Breast epithelium (tissue), 4 donors: ENCODE measurements at regions not wholly inside any gene's neighbourhood (a gene's known extent, or its start where the extent isn't known, plus 50 kb on each side); places are given as distances from the start of the nearest gene placed in this dataset.

Source experiments
- DNase-seq, 2 donors: peaks; one replicate each; pipeline ENCODE4 v3.0.0-alpha.2; 2019; ENCODE audit warnings: low spot score in 2 of 2
- H3K27ac ChIP-seq, 2 donors: fragments of 200-600 bp; sonication (generic) in 1 of 2; one replicate each; pipeline ENCODE4 v1.5.1; 2016 to 2019; ENCODE audit warnings: mild to moderate bottlenecking in 1 of 2
- H3K27me3 ChIP-seq, 2 donors: fragments of 200-600 bp; sonication (generic) in 1 of 2; one replicate each; pipeline versions ENCODE4 v1.5.1 to v1.6.0; 2017 to 2019; ENCODE audit warnings: control low read depth in 1 of 2, mild to moderate bottlenecking in 1 of 2
- H3K36me3 ChIP-seq: fragments of 200-600 bp; one replicate; pipeline ENCODE4 v1.5.1; 2019
- H3K4me1 ChIP-seq, 2 donors: fragments of 200-600 bp; sonication (generic); one replicate each; pipeline ENCODE4 v1.5.1; 2016 to 2019; ENCODE audit warnings: control low read depth in 1 of 2
- H3K4me3 ChIP-seq, 3 donors: fragments of 200-600 bp; sonication (generic); 1 replicate in 2 of 3; 2 replicates in 1 of 3; pipeline ENCODE4 v1.5.1; 2016 to 2019; ENCODE audit warnings: mild to moderate bottlenecking in 3 of 3, moderate library complexity in 2 of 3
- H3K9me3 ChIP-seq, 2 donors: fragments of 200-600 bp; sonication (generic) in 1 of 2; one replicate each; pipeline ENCODE4 v1.5.1; 2016 to 2019; ENCODE audit warnings: control low read depth in 1 of 2
- CTCF ChIP-seq, 3 donors: fragments of 450-650 bp; IDR thresholded peaks; one replicate each; pipeline ENCODE4 v1.5.1; 2016 to 2017; ENCODE audit warnings: antibody characterized with exemption in 3 of 3, mild to moderate bottlenecking in 3 of 3, moderate library complexity in 3 of 3
- POLR2A ChIP-seq: fragments of 450-650 bp; IDR thresholded peaks from one replicate; pipeline ENCODE4 v1.6.1; 2016; ENCODE audit warnings: antibody characterized with exemption, mild to moderate bottlenecking, moderate library complexity
- POLR2AphosphoS5 ChIP-seq, 3 donors: sonication (generic); formaldehyde crosslinking; IDR thresholded peaks; one replicate each; pipeline ENCODE4 v1.6.1; 2017; ENCODE audit warnings: antibody characterized with exemption in 3 of 3
- intact Hi-C: fragments of 100-400 bp; cut with DNase I; formaldehyde crosslinking; loops from one replicate; pipeline ENCODE4 v1.15.1; 2023; ENCODE audit warnings: low total_unique reads

- TF ChIP-seq POLR2AphosphoS5 (IDR thresholded peaks at IDR 0.05), result no peak
- no peak for TF ChIP-seq CTCF (IDR thresholded peaks at IDR 0.05)
- no peak for TF ChIP-seq POLR2A
- H3K9me3 ChIP-seq, result no peaks in the 10 kb centered on the region
- no peaks in the 10 kb centered on the region for H3K36me3 ChIP-seq
- DNase-seq, result no peak
- intact Hi-C loops, result no loop called here
- H3K27me3 ChIP-seq, result no peaks in the 10 kb centered on the region
- no peak overlapping the region for H3K4me3 ChIP-seq
- H3K4me1 ChIP-seq, result no peaks in the 10 kb centered on the region
- no peak overlapping the region for H3K27ac ChIP-seq
Measured at GRCh38 chr4:107317611-107318010, 281.5 kb upstream of the DKK2 start.

GRCh38 chr4:107315584-107315983, 279.5 kb upstream of the DKK2 start:
- no peak overlapping the region for H3K4me3 ChIP-seq
- no peaks in the 10 kb centered on the region for H3K9me3 ChIP-seq
- H3K4me1 ChIP-seq, result no peaks in the 10 kb centered on the region
- H3K27ac ChIP-seq, result no peak overlapping the region
- H3K27me3 ChIP-seq, result no peaks in the 10 kb centered on the region
- TF ChIP-seq POLR2AphosphoS5 (IDR thresholded peaks at IDR 0.05), result no peak
- no peak for TF ChIP-seq CTCF (IDR thresholded peaks at IDR 0.05)
- TF ChIP-seq POLR2A, result no peak
- no peaks in the 10 kb centered on the region for H3K36me3 ChIP-seq
- intact Hi-C loops, result no loop called here
- no peak for DNase-seq

GRCh38 chr4:107314156-107314555, 278.0 kb upstream of the DKK2 start:
- Histone ChIP-seq H3K27ac (no peak overlapping the region), H3K36me3 (no peaks in the 10 kb centered on the region), H3K4me3 (no peak overlapping the region), H3K27me3 (no peaks in the 10 kb centered on the region), H3K9me3 (no peaks in the 10 kb centered on the region), H3K4me1 (no peaks in the 10 kb centered on the region)
- intact Hi-C loops, result loop anchor here (5.0 kb wide), 1 partner anchor 237 kb away; no protein-coding TSS in a partner anchor
- no peak for DNase-seq
- TF ChIP-seq POLR2A (no peak), CTCF (IDR thresholded peaks at IDR 0.05) (no peak)

- no peak for DNase-seq
- Histone ChIP-seq H3K4me3 (no peak overlapping the region), H3K4me1 (no peaks in the 10 kb centered on the region), H3K27ac (no peak overlapping the region), H3K9me3 (no peaks in the 10 kb centered on the region), H3K36me3 (no peaks in the 10 kb centered on the region), H3K27me3 (no peaks in the 10 kb centered on the region)
- intact Hi-C loops, result loop anchor here (5.0 kb wide), 1 partner anchor 235 kb away; no protein-coding TSS in a partner anchor
- TF ChIP-seq POLR2AphosphoS5 (IDR thresholded peaks at IDR 0.05), result no peak
- no peak for TF ChIP-seq CTCF (IDR thresholded peaks at IDR 0.05)
- TF ChIP-seq POLR2A, result no peak
Measured at GRCh38 chr4:107312366-107312765, 276.3 kb upstream of the DKK2 start.

- Histone ChIP-seq H3K27me3 (no peaks in the 10 kb centered on the region), H3K27ac (no peak overlapping the region), H3K4me3 (no peak overlapping the region), H3K36me3 (no peaks in the 10 kb centered on the region), H3K9me3 (no peaks in the 10 kb centered on the region), H3K4me1 (no peaks in the 10 kb centered on the region)
- DNase-seq, result no peak
- TF ChIP-seq POLR2AphosphoS5 (IDR thresholded peaks at IDR 0.05), result no peak
- no peak for TF ChIP-seq CTCF (IDR thresholded peaks at IDR 0.05)
- no peak for TF ChIP-seq POLR2A
- intact Hi-C loops, result loop anchor here (5.0 kb wide), 1 partner anchor 617 kb away; no protein-coding TSS in a partner anchor
Measured at GRCh38 chr4:107304699-107305286, 268.7 kb upstream of the DKK2 start.
